Pancreas (tissue), 10 donors: ENCODE measurements at regions not wholly inside any gene's neighbourhood (a gene's known extent, or its start where the extent isn't known, plus 50 kb on each side); places are given as distances from the start of the nearest gene placed in this dataset.
A peak's percentile ranks its signal among the peaks of the same experiment; 100 is the strongest.

ENCODE experiments used
- ATAC-seq, 4 donors: fragments of 200-7000 bp; cut with Tn5 transposase; one replicate each; pipeline versions ENCODE4 v1.8.0 to v1.9.1; 2020; ENCODE audit warnings: mild to moderate bottlenecking in 4 of 4, moderate library complexity in 4 of 4
- DNase-seq, 6 donors: peaks; one replicate each; pipeline ENCODE4 v3.0.0-alpha.2; 2020
- FAIRE-seq: peaks from 2 replicates; lab custom pipeline; 2012; peaks lifted over from hg19 to GRCh38; lab: Jason Lieb, UNC
- H3K27ac ChIP-seq, 4 donors: fragments of 200-600 bp; sonication (generic); 1 replicate in 3 of 4; 2 replicates in 1 of 4; pipeline versions ENCODE4 v1.5.0 to v1.8.0; 2020
- H3K27me3 ChIP-seq, 4 donors: fragments of 200-600 bp; one replicate each; pipeline ENCODE4 v1.8.0; 2021
- H3K36me3 ChIP-seq, 3 donors: fragments of 200-600 bp; sonication (generic) in 1 of 3; one replicate each; pipeline versions ENCODE4 v1.5.0 to v1.8.0; 2020 to 2021
- H3K4me1 ChIP-seq, 3 donors: fragments of 200-600 bp; one replicate each; pipeline ENCODE4 v1.8.0; 2021
- H3K4me3 ChIP-seq, 4 donors: fragments of 200-600 bp; sonication (generic) in 2 of 4; one replicate each; pipeline versions ENCODE4 v1.5.0 to v1.8.0; 2020 to 2021
- H3K9me3 ChIP-seq, 4 donors: fragments of 200-600 bp; one replicate each; pipeline ENCODE4 v1.8.0; 2021
- WGBS, 2 donors: extraction: QIAGEN DNeasy Blood & Tissue Kit; methylation state at CpG; one replicate each; pipeline ENCODE4 v1.1.7; 2013; 5-methylcytosine and 5-hydroxymethylcytosine counted together
- intact Hi-C, 3 donors: fragments of 100-400 bp; cut with DNase I; formaldehyde crosslinking; loops; one replicate each; pipeline versions ENCODE4 v1.11.1 to v1.14.2; 2022
- TF ChIP-seq, protein P1 (sequence below), 4 donors: fragments of 200-600 bp; sonication (generic) in 3 of 4; IDR thresholded peaks; one replicate each; pipeline versions ENCODE4 v1.5.0 to v1.8.0; 2021; ENCODE audit warnings: antibody characterized with exemption in 4 of 4
- donor health status: healthy with polysubstance abuse.
- donor health status: DM: no; HTN: no; CAD: no; lungs with moderate emphysema.
- donor health status: DM: no; HTN: no; CAD: no.
- donor health status: control.
- donor health status: control.
- donor health status: Bipolar disorder and iron deficiency.
- donor health status: DM: yes; HTN: yes; CAD: no.
- donor health status: DM: no; HTN: no; CAD: no.
- donor health status: DM: no; HTN: no; CAD: no.
- donor health status: DM: yes; HTN: yes; CAD: no.

DNA sequence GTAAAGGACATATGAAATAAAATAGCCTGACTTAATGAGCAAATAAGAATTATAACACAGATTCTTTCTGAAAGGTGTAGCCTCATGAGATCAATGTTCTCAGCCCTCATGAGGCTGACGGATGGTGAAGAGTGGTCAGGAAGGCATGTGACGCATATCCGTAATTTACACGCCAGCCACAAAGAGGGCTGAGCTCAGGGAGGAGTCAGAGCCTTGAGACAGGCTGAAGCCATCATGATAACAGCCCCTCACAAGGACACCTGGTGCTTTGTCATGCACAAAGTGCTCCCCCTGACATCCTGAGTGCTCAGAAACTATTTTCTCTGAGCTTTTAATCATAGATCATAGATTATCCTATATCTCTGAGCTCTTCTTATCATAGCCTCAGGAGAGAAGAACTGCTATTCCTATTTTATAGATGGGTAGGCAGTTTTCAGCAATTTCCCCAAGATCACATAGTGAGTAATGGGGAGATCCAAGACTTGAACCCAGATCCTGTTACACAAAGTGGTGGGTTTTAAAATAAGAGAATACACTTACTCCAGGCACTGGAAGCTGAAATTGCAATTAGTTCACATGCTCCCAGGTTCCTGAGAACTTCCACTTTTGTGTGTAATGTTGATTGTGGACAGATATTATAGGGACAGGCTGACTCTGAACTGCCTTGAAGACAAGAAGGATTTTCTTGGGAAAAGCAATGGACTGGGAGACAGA lies 267.1 kb downstream of the RPLP1 start:
- Histone ChIP-seq H3K27ac (peak overlapping the region in 1 of 4 donors; percentile 19), H3K4me3 (no peak overlapping the region), H3K4me1 (no peaks in the 10 kb centered on the region), H3K36me3 (no peaks in the 10 kb centered on the region), H3K9me3 (no peaks in the 10 kb centered on the region), H3K27me3 (no peaks in the 10 kb centered on the region)
- intact Hi-C loops, result no loop called here
- peak in 3 of 4 donors; percentile 36 to 74 (median 66) for ATAC-seq
- TF ChIP-seq, protein P1, sequence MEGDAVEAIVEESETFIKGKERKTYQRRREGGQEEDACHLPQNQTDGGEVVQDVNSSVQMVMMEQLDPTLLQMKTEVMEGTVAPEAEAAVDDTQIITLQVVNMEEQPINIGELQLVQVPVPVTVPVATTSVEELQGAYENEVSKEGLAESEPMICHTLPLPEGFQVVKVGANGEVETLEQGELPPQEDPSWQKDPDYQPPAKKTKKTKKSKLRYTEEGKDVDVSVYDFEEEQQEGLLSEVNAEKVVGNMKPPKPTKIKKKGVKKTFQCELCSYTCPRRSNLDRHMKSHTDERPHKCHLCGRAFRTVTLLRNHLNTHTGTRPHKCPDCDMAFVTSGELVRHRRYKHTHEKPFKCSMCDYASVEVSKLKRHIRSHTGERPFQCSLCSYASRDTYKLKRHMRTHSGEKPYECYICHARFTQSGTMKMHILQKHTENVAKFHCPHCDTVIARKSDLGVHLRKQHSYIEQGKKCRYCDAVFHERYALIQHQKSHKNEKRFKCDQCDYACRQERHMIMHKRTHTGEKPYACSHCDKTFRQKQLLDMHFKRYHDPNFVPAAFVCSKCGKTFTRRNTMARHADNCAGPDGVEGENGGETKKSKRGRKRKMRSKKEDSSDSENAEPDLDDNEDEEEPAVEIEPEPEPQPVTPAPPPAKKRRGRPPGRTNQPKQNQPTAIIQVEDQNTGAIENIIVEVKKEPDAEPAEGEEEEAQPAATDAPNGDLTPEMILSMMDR (IDR thresholded peaks at IDR 0.05), result no peak
- no peak for FAIRE-seq
- peak in 1 of 6 donors; percentile 35 for DNase-seq
- 88 to 95% methylated on average over 4 of the region's 4 CpGs for WGBS, 2 donors

DNA sequence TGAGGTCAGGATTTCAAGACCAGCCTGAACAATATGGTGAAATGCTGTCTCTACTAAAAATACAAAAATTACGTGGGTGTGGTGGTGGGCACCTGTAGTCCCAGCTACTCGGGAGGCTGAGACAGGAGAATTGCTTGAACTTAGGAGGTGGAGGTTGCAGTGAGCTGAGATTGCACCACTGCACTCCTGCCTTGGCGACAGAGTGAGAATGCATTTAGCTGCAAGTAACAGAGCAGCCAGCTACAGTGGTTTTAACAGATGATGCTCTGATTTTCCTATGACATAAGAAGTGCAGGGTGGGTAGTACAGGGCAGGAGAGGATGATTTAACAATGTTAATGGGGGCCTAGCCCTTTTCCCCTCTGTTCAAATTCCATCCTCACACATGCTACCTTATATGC lies 267.9 kb downstream of the RPLP1 start:
- H3K36me3 ChIP-seq, result no peaks in the 10 kb centered on the region
- H3K27ac ChIP-seq, result no peak overlapping the region
- H3K4me3 ChIP-seq, result no peak overlapping the region
- no peak for ATAC-seq
- H3K27me3 ChIP-seq, result no peaks in the 10 kb centered on the region
- FAIRE-seq, result no peak
- no peaks in the 10 kb centered on the region for H3K4me1 ChIP-seq
- intact Hi-C loops, result no loop called here
- H3K9me3 ChIP-seq, result no peaks in the 10 kb centered on the region
- DNase-seq, result no peak
- TF ChIP-seq, protein P1 (IDR thresholded peaks at IDR 0.05), result no peak
- 87 to 94% methylated on average over 3 of the region's 3 CpGs for WGBS, 2 donors

DNA sequence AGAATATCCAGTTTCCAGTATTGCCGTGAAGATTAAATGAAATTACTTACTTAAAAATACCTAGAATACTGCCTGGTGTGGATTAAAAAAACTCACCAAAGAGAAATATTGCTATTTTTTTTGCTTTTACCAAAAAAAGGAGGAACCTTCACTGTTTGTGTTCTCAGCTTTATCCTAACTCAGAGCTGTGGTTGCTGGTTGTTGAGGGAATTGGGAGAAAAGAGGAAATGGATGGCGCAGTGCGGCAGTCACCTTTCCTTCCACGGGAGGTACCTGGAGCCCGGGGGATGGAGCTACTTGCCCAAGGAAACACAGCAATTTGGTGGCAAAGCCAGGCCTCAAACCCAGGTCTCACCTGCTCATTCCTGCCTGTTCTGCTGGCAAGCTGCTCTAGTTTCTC lies 270.3 kb downstream of the RPLP1 start:
- DNase-seq, result no peak
- no peak for ATAC-seq
- Histone ChIP-seq H3K36me3 (no peaks in the 10 kb centered on the region), H3K9me3 (no peaks in the 10 kb centered on the region), H3K4me1 (no peaks in the 10 kb centered on the region), H3K27me3 (no peaks in the 10 kb centered on the region), H3K27ac (no peak overlapping the region), H3K4me3 (no peak overlapping the region)
- 93 to 95% methylated on average over 5 of the region's 5 CpGs for WGBS, 2 donors
- TF ChIP-seq, protein P1 (IDR thresholded peaks at IDR 0.05), result no peak
- FAIRE-seq, result no peak
- intact Hi-C loops, result no loop called here

DNA sequence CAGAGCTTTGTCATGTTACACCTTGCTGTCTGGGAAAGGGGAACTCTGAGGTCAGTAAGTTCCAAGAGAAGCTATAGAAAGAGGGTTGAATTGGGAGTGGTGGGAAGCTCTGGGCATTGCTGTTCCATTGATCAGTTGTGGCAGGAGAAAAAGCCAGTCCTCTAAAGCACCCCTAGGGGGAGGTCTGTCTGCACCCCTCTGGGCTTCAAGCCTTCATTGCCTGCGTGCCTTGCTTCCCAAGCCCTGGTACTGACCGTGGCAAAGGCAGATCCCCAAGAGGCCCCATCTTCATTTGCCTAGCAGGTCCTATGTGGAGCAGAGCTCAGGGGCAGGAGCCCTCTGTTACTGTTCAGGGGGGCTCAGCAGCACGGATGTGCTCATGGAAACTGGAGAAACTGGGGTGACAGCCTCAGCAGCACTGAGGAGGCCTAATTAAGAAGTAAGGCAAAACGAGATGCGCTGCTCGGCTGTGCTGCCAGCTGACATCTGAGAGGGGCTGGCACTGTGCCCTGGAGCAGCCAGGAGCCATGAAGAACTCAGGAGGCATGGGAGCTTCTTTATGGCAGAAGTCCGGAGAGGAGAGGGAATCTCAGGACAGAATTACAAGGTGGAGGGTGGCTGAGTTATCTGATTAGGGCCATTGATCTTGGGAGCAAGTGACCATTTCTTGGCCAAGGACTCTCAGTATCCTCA lies 270.9 kb downstream of the RPLP1 start:
- intact Hi-C loops, result no loop called here
- 73 to 83% methylated on average over 7 of the region's 7 CpGs for WGBS, 2 donors
- Histone ChIP-seq H3K36me3 (no peaks in the 10 kb centered on the region), H3K4me3 (no peak overlapping the region), H3K27ac (no peak overlapping the region), H3K9me3 (no peaks in the 10 kb centered on the region), H3K4me1 (no peaks in the 10 kb centered on the region), H3K27me3 (no peaks in the 10 kb centered on the region)
- ATAC-seq, result no peak
- TF ChIP-seq, protein P1 (IDR thresholded peaks at IDR 0.05), result no peak
- DNase-seq, result no peak
- FAIRE-seq, result no peak

DNA sequence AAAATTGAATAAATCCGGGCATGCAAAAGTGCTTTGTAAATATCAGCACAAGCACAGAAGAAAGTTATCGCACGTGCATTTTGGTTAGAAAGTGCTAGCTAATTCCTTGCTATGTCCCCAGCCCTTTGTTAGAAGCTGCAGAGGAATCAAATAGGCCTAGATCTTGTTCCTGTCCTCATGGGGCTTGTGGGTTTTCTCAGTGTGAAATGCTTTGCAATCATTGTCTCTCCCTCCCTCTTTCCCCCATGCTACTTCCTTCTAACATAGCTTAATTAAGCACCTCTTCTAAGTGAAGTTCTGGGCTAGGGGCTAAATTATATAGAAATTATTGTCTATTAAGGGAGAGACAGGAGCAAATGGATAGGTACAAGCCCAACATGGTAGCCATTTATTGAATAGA lies 271.7 kb downstream of the RPLP1 start:
- Histone ChIP-seq H3K27ac (no peak overlapping the region), H3K9me3 (no peaks in the 10 kb centered on the region), H3K4me1 (no peaks in the 10 kb centered on the region), H3K36me3 (no peaks in the 10 kb centered on the region), H3K4me3 (no peak overlapping the region), H3K27me3 (no peaks in the 10 kb centered on the region)
- DNase-seq (no peak), FAIRE-seq (no peak), ATAC-seq (no peak)
- intact Hi-C loops, result no loop called here
- TF ChIP-seq, protein P1 (IDR thresholded peaks at IDR 0.05), result no peak
- WGBS, 2 donors, result 92 to 94% methylated on average over 3 of the region's 3 CpGs
